ENCODE measurements at regions not wholly inside any gene's neighbourhood (a gene's known extent, or its start where the extent isn't known, plus 50 kb on each side); places are given as distances from the start of the nearest gene placed in this dataset.

GRCh38 chr1:4932311-4933030 lies 278.1 kb downstream of the AJAP1 start:
- DNase-seq: no peak

- DNase-seq: no peak
Measured at GRCh38 chr1:4931486-4931885, 277.1 kb downstream of the AJAP1 start.

GRCh38 chr1:4928186-4928585 lies 273.8 kb downstream of the AJAP1 start:
- DNase-seq: no peak

- no peak for DNase-seq
Measured at GRCh38 chr1:4924356-4924755, 269.9 kb downstream of the AJAP1 start.

- no peak for DNase-seq
Measured at GRCh38 chr1:4916610-4917009, 262.2 kb downstream of the AJAP1 start.

- no peak for DNase-seq
Measured at GRCh38 chr1:4915154-4915553, 260.7 kb downstream of the AJAP1 start.

- no peak for DNase-seq
Measured at GRCh38 chr1:4908486-4908885, 254.1 kb downstream of the AJAP1 start.

- no peak for DNase-seq
Measured at GRCh38 chr1:4894566-4894965, 240.2 kb downstream of the AJAP1 start.

GRCh38 chr1:4880626-4881025 lies 226.2 kb downstream of the AJAP1 start:
- no peak for DNase-seq

GRCh38 chr1:4877426-4877825 lies 223.0 kb downstream of the AJAP1 start:
- no peak for DNase-seq

GRCh38 chr1:4871373-4871772 lies 217.0 kb downstream of the AJAP1 start:
- DNase-seq: no peak

- DNase-seq: no peak
Measured at GRCh38 chr1:4868521-4868920, 214.1 kb downstream of the AJAP1 start.

GRCh38 chr1:4856396-4856795 lies 202.0 kb downstream of the AJAP1 start:
- DNase-seq: no peak

- DNase-seq: no peak
Measured at GRCh38 chr1:4854367-4854766, 200.0 kb downstream of the AJAP1 start.

GRCh38 chr1:4853904-4854303 lies 199.5 kb downstream of the AJAP1 start:
- DNase-seq: no peak

GRCh38 chr1:4851385-4852065 lies 197.1 kb downstream of the AJAP1 start:
- DNase-seq: no peak

GRCh38 chr1:4848431-4848830 lies 194.0 kb downstream of the AJAP1 start:
- no peak for DNase-seq

- DNase-seq: no peak
Measured at GRCh38 chr1:4847711-4848110, 193.3 kb downstream of the AJAP1 start.
